ENCODE measurements at regions not wholly inside any gene's neighbourhood (a gene's known extent, or its start where the extent isn't known, plus 50 kb on each side); places are given as distances from the start of the nearest gene placed in this dataset.

DNA sequence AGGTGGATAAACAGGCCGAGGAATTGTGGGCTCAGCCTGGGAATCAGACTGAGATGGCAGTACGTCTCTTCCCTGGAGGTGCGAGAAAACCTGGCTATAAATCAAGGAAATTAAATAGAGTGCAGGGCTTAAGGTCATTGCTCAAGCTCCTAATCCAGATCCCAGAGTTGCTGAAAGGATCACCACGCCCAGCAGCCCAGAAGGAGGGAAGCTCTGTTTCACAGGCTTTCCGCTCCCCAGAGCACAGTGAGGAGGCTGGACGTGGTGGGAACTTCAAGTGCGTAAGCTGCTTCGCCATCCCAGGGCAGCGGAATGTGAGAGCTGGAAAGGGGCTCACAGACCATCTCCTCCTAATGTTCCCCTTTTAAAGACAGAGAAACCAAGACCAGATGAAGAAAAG, 651.6 kb upstream of the TBX3 start:
- H3K79me2 ChIP-seq (ENCODE audit: insufficient read depth, low read length): no peaks in the 10 kb centered on the region
- no peak overlapping the region for H2AFZ ChIP-seq (ENCODE audit: low read length)
- H4K20me1 ChIP-seq (ENCODE audit: insufficient read depth, low read length): no peaks in the 10 kb centered on the region
- no peaks in the 10 kb centered on the region for H3K9me3 ChIP-seq (ENCODE audit: low read length)
- no peaks in the 10 kb centered on the region for H3K9me2 ChIP-seq (ENCODE audit: low read depth, low read length)
- no peaks in the 10 kb centered on the region for H3K36me3 ChIP-seq (ENCODE audit: insufficient read depth, low read length)
- no peak overlapping the region for H3K4me2 ChIP-seq (ENCODE audit: low read length)
- H3F3A ChIP-seq (ENCODE audit: insufficient read depth, low read length): no peaks in the 10 kb centered on the region
- H3K27ac ChIP-seq (ENCODE audit: low read depth, low read length, poor library complexity, severe bottlenecking): no peak overlapping the region
- H3K4me1 ChIP-seq (ENCODE audit: insufficient read depth, low read length, severe bottlenecking): no peaks in the 10 kb centered on the region
- TF ChIP-seq CTCF (IDR thresholded peaks at IDR 0.05; ENCODE audit: low read length) (no peak), EZH2 (IDR thresholded peaks at IDR 0.05; ENCODE audit: borderline replicate concordance, low read length) (no peak)
- no peaks in the 10 kb centered on the region for H3K27me3 ChIP-seq (ENCODE audit: insufficient read depth, low read length)
- no peak overlapping the region for H3K9ac ChIP-seq (ENCODE audit: low read length)
- H3K4me3 ChIP-seq (ENCODE audit: low read depth, low read length, poor library complexity, severe bottlenecking): no peak overlapping the region

DNA sequence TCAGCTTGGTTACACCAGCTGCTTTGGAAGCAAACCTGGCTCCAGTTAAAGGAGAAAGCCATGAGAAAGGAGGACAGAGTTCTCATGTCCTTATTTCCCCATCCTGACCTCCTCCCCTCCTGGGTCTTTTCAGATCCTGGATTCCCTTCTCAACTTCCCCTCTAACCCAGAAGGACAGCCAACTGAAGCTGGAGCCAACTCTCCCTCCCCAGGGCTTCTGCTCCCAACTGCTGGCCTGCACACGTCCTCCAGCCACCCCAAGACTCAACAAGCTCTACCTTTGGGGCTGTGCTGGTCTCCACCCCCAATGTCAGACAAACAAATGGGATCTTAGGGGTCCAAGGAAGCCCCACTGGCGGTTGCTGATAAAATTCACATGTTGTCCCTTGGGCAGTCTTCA, 651.1 kb upstream of the TBX3 start:
- Histone ChIP-seq H3F3A (ENCODE audit: insufficient read depth, low read length) (no peaks in the 10 kb centered on the region), H3K27ac (ENCODE audit: low read depth, low read length, poor library complexity, severe bottlenecking) (no peak overlapping the region), H3K4me1 (ENCODE audit: insufficient read depth, low read length, severe bottlenecking) (no peaks in the 10 kb centered on the region), H3K9me3 (ENCODE audit: low read length) (no peaks in the 10 kb centered on the region), H3K4me3 (ENCODE audit: low read depth, low read length, poor library complexity, severe bottlenecking) (no peak overlapping the region), H3K9ac (ENCODE audit: low read length) (no peak overlapping the region), H3K27me3 (ENCODE audit: insufficient read depth, low read length) (no peaks in the 10 kb centered on the region), H4K20me1 (ENCODE audit: insufficient read depth, low read length) (no peaks in the 10 kb centered on the region), H3K4me2 (ENCODE audit: low read length) (no peak overlapping the region), H3K36me3 (ENCODE audit: insufficient read depth, low read length) (no peaks in the 10 kb centered on the region), H3K79me2 (ENCODE audit: insufficient read depth, low read length) (no peaks in the 10 kb centered on the region), H2AFZ (ENCODE audit: low read length) (no peak overlapping the region), H3K9me2 (ENCODE audit: low read depth, low read length) (no peaks in the 10 kb centered on the region)
- TF ChIP-seq EZH2 (IDR thresholded peaks at IDR 0.05; ENCODE audit: borderline replicate concordance, low read length) (no peak), CTCF (IDR thresholded peaks at IDR 0.05; ENCODE audit: low read length) (no peak)

DNA sequence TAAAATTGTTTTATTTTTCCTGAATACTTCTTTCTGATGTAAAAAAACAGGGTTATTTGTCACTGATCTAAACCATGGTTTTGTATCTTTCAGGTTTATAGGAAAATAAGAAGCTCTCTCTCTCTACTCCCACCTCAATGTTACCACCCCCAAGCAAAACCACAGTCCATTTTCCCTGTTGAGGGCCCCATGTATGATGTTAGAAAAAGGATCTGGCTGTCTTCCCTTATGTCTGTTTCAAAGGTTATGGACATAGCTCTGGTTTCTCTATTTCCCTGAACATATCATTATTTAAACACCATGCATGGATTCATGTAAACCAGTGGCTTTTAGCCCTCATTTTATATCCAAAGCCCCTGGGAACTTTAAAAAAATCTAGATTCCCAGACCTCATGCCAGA, 649.0 kb upstream of the TBX3 start:
- Histone ChIP-seq H3K4me3 (ENCODE audit: low read depth, low read length, poor library complexity, severe bottlenecking) (no peak overlapping the region), H3K27ac (ENCODE audit: low read depth, low read length, poor library complexity, severe bottlenecking) (no peak overlapping the region), H3K79me2 (ENCODE audit: insufficient read depth, low read length) (no peaks in the 10 kb centered on the region), H3K9ac (ENCODE audit: low read length) (no peak overlapping the region), H4K20me1 (ENCODE audit: insufficient read depth, low read length) (no peaks in the 10 kb centered on the region), H2AFZ (ENCODE audit: low read length) (no peak overlapping the region), H3K27me3 (ENCODE audit: insufficient read depth, low read length) (no peaks in the 10 kb centered on the region), H3K4me1 (ENCODE audit: insufficient read depth, low read length, severe bottlenecking) (no peaks in the 10 kb centered on the region), H3K9me2 (ENCODE audit: low read depth, low read length) (no peaks in the 10 kb centered on the region), H3K4me2 (ENCODE audit: low read length) (no peak overlapping the region), H3K36me3 (ENCODE audit: insufficient read depth, low read length) (no peaks in the 10 kb centered on the region), H3K9me3 (ENCODE audit: low read length) (no peaks in the 10 kb centered on the region), H3F3A (ENCODE audit: insufficient read depth, low read length) (no peaks in the 10 kb centered on the region)
- TF ChIP-seq CTCF (IDR thresholded peaks at IDR 0.05; ENCODE audit: low read length): no peak
- no peak for TF ChIP-seq EZH2 (IDR thresholded peaks at IDR 0.05; ENCODE audit: borderline replicate concordance, low read length)

Data from OCI-LY1 (cell line).